ENCODE measurements at regions not wholly inside any gene's neighbourhood (a gene's known extent, or its start where the extent isn't known, plus 50 kb on each side); places are given as distances from the start of the nearest gene placed in this dataset.

- no peak for DNase-seq (ENCODE audit: low spot score)
Measured at GRCh38 chr1:220410611-220411010, 117.3 kb upstream of the MARK1 start.

GRCh38 chr1:220409771-220410595 lies 118.0 kb upstream of the MARK1 start:
- no peak for DNase-seq (ENCODE audit: low spot score)

GRCh38 chr1:220407191-220407590 lies 120.7 kb upstream of the MARK1 start:
- DNase-seq (ENCODE audit: low spot score) = no peak

- no peak for DNase-seq (ENCODE audit: low spot score)
Measured at GRCh38 chr1:220398238-220398637, 126.0 kb upstream of the RAB3GAP2 start.

GRCh38 chr1:220391491-220391890 lies 119.2 kb upstream of the RAB3GAP2 start:
- DNase-seq (ENCODE audit: low spot score) = no peak

- DNase-seq (ENCODE audit: low spot score) = no peak
Measured at GRCh38 chr1:220389634-220390033, 117.4 kb upstream of the RAB3GAP2 start.

- DNase-seq (ENCODE audit: low spot score) = no peak
Measured at GRCh38 chr1:220386494-220387195, 114.4 kb upstream of the RAB3GAP2 start.

- DNase-seq (ENCODE audit: low spot score) = no peak
Measured at GRCh38 chr1:220385158-220385557, 112.9 kb upstream of the RAB3GAP2 start.

GRCh38 chr1:220382994-220383393 lies 110.7 kb upstream of the RAB3GAP2 start:
- DNase-seq (ENCODE audit: low spot score) = no peak

GRCh38 chr1:220380885-220381284 lies 108.6 kb upstream of the RAB3GAP2 start:
- DNase-seq (ENCODE audit: low spot score) = no peak

- DNase-seq (ENCODE audit: low spot score) = no peak
Measured at GRCh38 chr1:220378571-220379302, 106.5 kb upstream of the RAB3GAP2 start.

- no peak for DNase-seq (ENCODE audit: low spot score)
Measured at GRCh38 chr1:220375715-220376114, 103.5 kb upstream of the RAB3GAP2 start.

GRCh38 chr1:220374449-220374848 lies 102.2 kb upstream of the RAB3GAP2 start:
- no peak for DNase-seq (ENCODE audit: low spot score)

- DNase-seq (ENCODE audit: low spot score) = no peak
Measured at GRCh38 chr1:220372451-220372850, 100.2 kb upstream of the RAB3GAP2 start.

- DNase-seq (ENCODE audit: low spot score) = no peak
Measured at GRCh38 chr1:220371324-220371723, 99.1 kb upstream of the RAB3GAP2 start.

GRCh38 chr1:220370041-220370700 lies 97.9 kb upstream of the RAB3GAP2 start:
- DNase-seq (ENCODE audit: low spot score) = peak; percentile 24

- no peak for DNase-seq (ENCODE audit: low spot score)
Measured at GRCh38 chr1:220369511-220369910, 97.3 kb upstream of the RAB3GAP2 start.

- DNase-seq (ENCODE audit: low spot score) = no peak
Measured at GRCh38 chr1:220368352-220369265, 96.4 kb upstream of the RAB3GAP2 start.

- no peak for DNase-seq (ENCODE audit: low spot score)
Measured at GRCh38 chr1:220367833-220368232, 95.6 kb upstream of the RAB3GAP2 start.

GRCh38 chr1:220366269-220366668 lies 94.0 kb upstream of the RAB3GAP2 start:
- DNase-seq (ENCODE audit: low spot score) = no peak

- no peak for DNase-seq (ENCODE audit: low spot score)
Measured at GRCh38 chr1:220363196-220363837, 91.1 kb upstream of the RAB3GAP2 start.

Data from AG08396 (cell line).